ENCODE measurements at regions not wholly inside any gene's neighbourhood (a gene's known extent, or its start where the extent isn't known, plus 50 kb on each side); places are given as distances from the start of the nearest gene placed in this dataset.

DNA sequence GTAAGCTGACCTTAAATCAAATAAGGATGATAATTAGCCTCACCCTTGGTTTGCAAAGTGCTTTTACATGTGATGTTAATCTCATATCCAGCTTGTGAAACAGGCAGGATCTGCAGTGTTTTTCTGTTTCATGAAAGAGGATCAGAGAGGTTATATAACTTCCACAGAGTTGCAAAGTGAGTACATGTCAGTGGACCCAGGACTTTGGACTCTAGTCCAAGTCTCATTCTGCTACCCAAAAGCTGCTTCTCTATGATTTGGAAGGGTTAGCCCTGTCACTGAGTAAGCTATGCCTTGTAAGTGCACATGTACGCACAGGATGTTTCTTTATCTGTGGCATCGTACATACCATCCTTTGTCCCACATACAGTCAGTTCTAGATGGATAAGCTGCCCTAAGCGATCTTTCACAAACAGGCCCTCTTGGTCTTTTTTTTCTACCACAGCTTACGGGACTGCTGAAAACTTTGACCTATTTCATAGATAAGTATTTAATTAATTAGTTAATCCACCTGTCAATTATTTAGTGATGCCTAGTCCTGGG is 322.9 kb downstream of the TMEM38B start:
- H3K4me3 Mint-ChIP-seq = no peak overlapping the region
- H3K9ac ChIP-seq (ENCODE audit: extremely low read depth, insufficient read length, low read length) = no peak overlapping the region
- no peak overlapping the region for H3K56ac ChIP-seq (ENCODE audit: insufficient read length, low read depth, low read length)
- no peak for DNase-seq
- no peak overlapping the region for H3K23ac ChIP-seq (ENCODE audit: insufficient read length, low read depth, low read length)
- H3K4me2 ChIP-seq (ENCODE audit: insufficient read depth, insufficient read length, low read length) = no peak overlapping the region
- H4K8ac ChIP-seq (replicated peaks; ENCODE audit: insufficient read length, low read depth, low read length) = no peak overlapping the region
- no peak overlapping the region for H2AFZ ChIP-seq (ENCODE audit: low read length)
- WGBS (ENCODE audit: extremely low coverage, insufficient read length, low lambda C conversion rate) = no CpG with 5 or more reads among the region's 4 CpGs
- no peak overlapping the region for H2BK15ac ChIP-seq (ENCODE audit: low read depth, low read length)
- no peak overlapping the region for H3T11ph ChIP-seq (ENCODE audit: low read length)
- H2BK120ac ChIP-seq (ENCODE audit: low read depth, low read length, poor library complexity, severe bottlenecking) = no peak overlapping the region
- H2BK12ac ChIP-seq (ENCODE audit: insufficient read length, low read depth, low read length) = no peak overlapping the region
- no peak overlapping the region for H3K18ac ChIP-seq (ENCODE audit: insufficient read length, low read depth, low read length)
- no peaks in the 10 kb centered on the region for H3K27me3 Mint-ChIP-seq (ENCODE audit: low read depth)
- peaks cover 0 to 7% (median 2%) of the 10 kb centered on the region in 3 experiments; a peak in 4 of 7 replicates for H3K36me3 Mint-ChIP-seq (ENCODE audit: insufficient read depth in 1 of 3, low read depth in 3 of 3)
- no peaks in the 10 kb centered on the region for H3K23me2 ChIP-seq (ENCODE audit: insufficient read length, low read depth, low read length, poor library complexity, severe bottlenecking)
- peaks cover 0 to 2% of the 10 kb centered on the region in 2 experiments; a peak in 3 of 5 replicates for H3K9me3 Mint-ChIP-seq
- TF ChIP-seq, protein P1, sequence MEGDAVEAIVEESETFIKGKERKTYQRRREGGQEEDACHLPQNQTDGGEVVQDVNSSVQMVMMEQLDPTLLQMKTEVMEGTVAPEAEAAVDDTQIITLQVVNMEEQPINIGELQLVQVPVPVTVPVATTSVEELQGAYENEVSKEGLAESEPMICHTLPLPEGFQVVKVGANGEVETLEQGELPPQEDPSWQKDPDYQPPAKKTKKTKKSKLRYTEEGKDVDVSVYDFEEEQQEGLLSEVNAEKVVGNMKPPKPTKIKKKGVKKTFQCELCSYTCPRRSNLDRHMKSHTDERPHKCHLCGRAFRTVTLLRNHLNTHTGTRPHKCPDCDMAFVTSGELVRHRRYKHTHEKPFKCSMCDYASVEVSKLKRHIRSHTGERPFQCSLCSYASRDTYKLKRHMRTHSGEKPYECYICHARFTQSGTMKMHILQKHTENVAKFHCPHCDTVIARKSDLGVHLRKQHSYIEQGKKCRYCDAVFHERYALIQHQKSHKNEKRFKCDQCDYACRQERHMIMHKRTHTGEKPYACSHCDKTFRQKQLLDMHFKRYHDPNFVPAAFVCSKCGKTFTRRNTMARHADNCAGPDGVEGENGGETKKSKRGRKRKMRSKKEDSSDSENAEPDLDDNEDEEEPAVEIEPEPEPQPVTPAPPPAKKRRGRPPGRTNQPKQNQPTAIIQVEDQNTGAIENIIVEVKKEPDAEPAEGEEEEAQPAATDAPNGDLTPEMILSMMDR (conservative IDR thresholded peaks at IDR 0.05) = no peak
- no peak overlapping the region for H3K27ac Mint-ChIP-seq
- H3K27me3 ChIP-seq (ENCODE audit: insufficient read depth, low read length) = no peaks in the 10 kb centered on the region
- no peaks in the 10 kb centered on the region for H3K79me1 ChIP-seq (ENCODE audit: insufficient read depth, low read depth, low read length, poor library complexity, severe bottlenecking)
- H4K5ac ChIP-seq (ENCODE audit: insufficient read length, low read depth, low read length) = no peak overlapping the region
- H2BK5ac ChIP-seq (ENCODE audit: insufficient read length, low read length) = no peak overlapping the region
- no peak overlapping the region for H3K14ac ChIP-seq (ENCODE audit: insufficient read depth, low read length)
- no peak overlapping the region for H3K4ac ChIP-seq (ENCODE audit: low read depth, low read length)
- H3K79me2 ChIP-seq (ENCODE audit: insufficient read depth, low read length) = no peaks in the 10 kb centered on the region
- no peak overlapping the region for H3K27ac ChIP-seq (ENCODE audit: insufficient read length, low read depth, low read length)
- H3K9me3 ChIP-seq (ENCODE audit: control insufficient read depth, low read depth, low read length) = no peaks in the 10 kb centered on the region
- H4K91ac ChIP-seq (ENCODE audit: insufficient read length, low read depth, low read length) = no peak overlapping the region
- H3K4me1 Mint-ChIP-seq = peaks cover 44 to 52% of the 10 kb centered on the region in 2 experiments
- no peak overlapping the region for H2BK20ac ChIP-seq (ENCODE audit: low read depth, low read length, poor library complexity, severe bottlenecking)
- no peak overlapping the region for H2AK5ac ChIP-seq (ENCODE audit: insufficient read length, low read length)
- no peaks in the 10 kb centered on the region for H4K20me1 ChIP-seq (ENCODE audit: control insufficient read depth, insufficient read depth, insufficient read length)
- H3K4me1 ChIP-seq (ENCODE audit: insufficient read depth, low read length) = peaks cover 7% of the 10 kb centered on the region

Measured in H9 (cell line).